ENCODE measurements at regions not wholly inside any gene's neighbourhood (a gene's known extent, or its start where the extent isn't known, plus 50 kb on each side); places are given as distances from the start of the nearest gene placed in this dataset.
"Not testable (repeated sequence)": the region's sequence is repeated elsewhere in the genome, so short reads cannot be mapped to it uniquely, and the experiment has no call there.

DNA sequence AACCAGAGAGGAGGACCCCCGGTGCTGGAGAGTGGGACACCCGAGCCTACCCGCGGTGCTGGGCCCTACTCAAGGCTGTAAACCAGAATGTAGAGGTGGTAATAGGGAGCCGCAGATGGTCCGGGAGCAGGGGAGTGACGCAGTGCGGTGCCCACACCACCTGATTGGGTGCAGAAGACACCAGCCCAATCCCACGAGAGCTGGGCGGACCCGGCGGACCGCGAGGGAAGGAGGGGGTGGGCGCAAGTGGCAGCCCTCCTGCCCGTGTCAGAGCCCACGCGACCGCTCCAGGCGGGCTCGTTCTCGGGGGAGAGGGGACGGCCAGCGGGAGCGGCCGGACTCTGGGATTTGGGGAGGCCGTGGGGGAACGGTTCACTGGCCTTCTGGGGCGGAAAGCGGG lies 71.2 kb downstream of the C9orf50 start:
- Histone ChIP-seq H3K27me3 (no peaks in the 10 kb centered on the region), H3K4me1 (peaks cover 0 to 33% (median 5%) of the 10 kb centered on the region in 4 donors), H3K4me3 (peak overlapping the region; percentile 41 to 68 (median 53)), H3K36me3 (no peaks in the 10 kb centered on the region), H3K27ac (peak overlapping the region; percentile 86 to 95 (median 90)), H3K9me3 (no peaks in the 10 kb centered on the region)
- no peak for DNase-seq (ENCODE audit: low spot score in 2 of 2)
- TF ChIP-seq EP300 (IDR thresholded peaks at IDR 0.05), result no peak
- TF ChIP-seq, protein P1, sequence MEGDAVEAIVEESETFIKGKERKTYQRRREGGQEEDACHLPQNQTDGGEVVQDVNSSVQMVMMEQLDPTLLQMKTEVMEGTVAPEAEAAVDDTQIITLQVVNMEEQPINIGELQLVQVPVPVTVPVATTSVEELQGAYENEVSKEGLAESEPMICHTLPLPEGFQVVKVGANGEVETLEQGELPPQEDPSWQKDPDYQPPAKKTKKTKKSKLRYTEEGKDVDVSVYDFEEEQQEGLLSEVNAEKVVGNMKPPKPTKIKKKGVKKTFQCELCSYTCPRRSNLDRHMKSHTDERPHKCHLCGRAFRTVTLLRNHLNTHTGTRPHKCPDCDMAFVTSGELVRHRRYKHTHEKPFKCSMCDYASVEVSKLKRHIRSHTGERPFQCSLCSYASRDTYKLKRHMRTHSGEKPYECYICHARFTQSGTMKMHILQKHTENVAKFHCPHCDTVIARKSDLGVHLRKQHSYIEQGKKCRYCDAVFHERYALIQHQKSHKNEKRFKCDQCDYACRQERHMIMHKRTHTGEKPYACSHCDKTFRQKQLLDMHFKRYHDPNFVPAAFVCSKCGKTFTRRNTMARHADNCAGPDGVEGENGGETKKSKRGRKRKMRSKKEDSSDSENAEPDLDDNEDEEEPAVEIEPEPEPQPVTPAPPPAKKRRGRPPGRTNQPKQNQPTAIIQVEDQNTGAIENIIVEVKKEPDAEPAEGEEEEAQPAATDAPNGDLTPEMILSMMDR (IDR thresholded peaks at IDR 0.05), result no peak
- TF ChIP-seq POLR2A (IDR thresholded peaks at IDR 0.05), result no peak
- WGBS, 2 donors, result 8 to 32% methylated on average over 7 to 21 of the region's 30 CpGs

DNA sequence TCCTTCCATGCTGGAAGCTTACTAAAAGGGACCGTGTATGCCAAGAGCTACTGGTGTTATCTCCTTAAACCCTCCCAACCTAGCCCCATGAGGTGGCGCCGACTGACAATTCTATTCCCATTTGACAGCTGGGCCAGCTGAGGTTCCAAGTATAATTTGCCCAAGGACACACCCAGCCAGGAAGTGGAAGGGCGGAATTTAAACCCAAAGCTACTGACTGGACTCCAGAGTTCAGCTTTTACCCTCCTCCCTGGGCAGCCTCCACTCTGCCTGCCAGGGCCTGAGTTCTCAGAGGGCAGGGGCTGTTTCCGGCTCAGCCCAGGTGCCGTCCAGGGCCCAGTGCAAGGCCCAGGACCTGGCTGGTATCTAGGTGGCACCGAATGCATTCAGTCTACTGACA lies 71.8 kb downstream of the C9orf50 start:
- 61 to 74% methylated on average over 7 of the region's 7 CpGs for WGBS, 2 donors
- Histone ChIP-seq H3K4me1 (peaks cover 0 to 33% (median 5%) of the 10 kb centered on the region in 4 donors), H3K9me3 (no peaks in the 10 kb centered on the region), H3K36me3 (no peaks in the 10 kb centered on the region), H3K27me3 (no peaks in the 10 kb centered on the region), H3K4me3 (peak overlapping the region in 2 of 4 donors; percentile 61 to 68), H3K27ac (peak overlapping the region; percentile 86 to 95 (median 90))
- no peak for DNase-seq (ENCODE audit: low spot score in 2 of 2)
- TF ChIP-seq POLR2A (IDR thresholded peaks at IDR 0.05) (no peak), EP300 (IDR thresholded peaks at IDR 0.05) (no peak)
- TF ChIP-seq, protein P1 (IDR thresholded peaks at IDR 0.05), result no peak

- WGBS, 2 donors, result 48 to 55% methylated on average over 7 to 9 of the region's 11 CpGs
- Histone ChIP-seq H3K4me3 (no peak overlapping the region), H3K27me3 (no peaks in the 10 kb centered on the region), H3K36me3 (no peaks in the 10 kb centered on the region), H3K9me3 (no peaks in the 10 kb centered on the region), H3K27ac (peak overlapping the region in 3 of 4 donors; percentile 86 to 95 (median 94)), H3K4me1 (peaks cover 0 to 33% (median 5%) of the 10 kb centered on the region in 4 donors)
- TF ChIP-seq EP300 (IDR thresholded peaks at IDR 0.05) (no peak), POLR2A (IDR thresholded peaks at IDR 0.05) (no peak)
- TF ChIP-seq, protein P1 (IDR thresholded peaks at IDR 0.05), result no peak
- no peak for DNase-seq (ENCODE audit: low spot score in 2 of 2)
These were observed 72.2 kb downstream of the C9orf50 start for GRCh38 chr9:129548571-129549135.

DNA sequence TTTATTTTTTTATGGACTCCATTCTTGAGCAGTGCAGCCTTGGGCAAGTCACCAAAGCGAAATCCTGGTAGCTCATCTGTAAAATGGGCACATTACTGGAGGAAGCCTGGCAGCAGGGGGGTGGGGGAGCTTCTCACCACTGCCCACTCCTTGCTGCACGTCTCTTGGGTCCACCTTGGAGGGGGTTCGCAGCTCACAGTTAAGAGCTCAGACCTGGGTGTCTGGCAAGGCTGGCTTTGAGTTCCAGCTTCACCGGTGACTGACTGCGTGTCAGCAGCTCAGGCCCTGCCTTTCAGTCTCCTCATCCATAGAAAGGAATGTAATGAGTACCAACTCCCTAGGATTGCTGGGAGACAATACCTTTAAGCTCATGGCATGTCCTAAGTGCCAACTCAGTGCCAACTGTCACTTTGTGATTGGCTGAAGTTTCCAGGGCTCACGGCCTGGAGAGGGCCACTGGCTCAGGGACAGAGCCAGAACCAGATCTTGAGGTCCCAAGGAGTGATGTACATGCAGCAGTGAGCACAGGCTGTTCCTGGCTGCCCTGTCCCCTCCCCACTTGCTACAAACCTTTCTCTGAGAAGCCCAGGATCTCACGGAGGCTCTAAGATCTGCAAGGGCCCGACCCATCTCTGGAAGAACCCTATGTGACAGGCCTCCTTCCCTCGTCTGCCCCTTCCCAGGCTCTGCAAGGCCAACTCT lies 72.9 kb downstream of the C9orf50 start:
- TF ChIP-seq, protein P1 (IDR thresholded peaks at IDR 0.05), result no peak
- TF ChIP-seq EP300 (IDR thresholded peaks at IDR 0.05) (no peak), POLR2A (IDR thresholded peaks at IDR 0.05) (no peak)
- no peaks in the 10 kb centered on the region for H3K9me3 ChIP-seq
- WGBS, 2 donors, result 71 to 85% methylated on average over 9 of the region's 9 CpGs
- H3K27ac ChIP-seq, result peak overlapping the region in 3 of 4 donors; percentile 86 to 95 (median 94)
- DNase-seq (ENCODE audit: low spot score in 2 of 2), result no peak
- no peak overlapping the region for H3K4me3 ChIP-seq
- no peaks in the 10 kb centered on the region for H3K27me3 ChIP-seq
- peaks cover 0 to 33% (median 5%) of the 10 kb centered on the region in 4 donors for H3K4me1 ChIP-seq
- no peaks in the 10 kb centered on the region for H3K36me3 ChIP-seq

DNA sequence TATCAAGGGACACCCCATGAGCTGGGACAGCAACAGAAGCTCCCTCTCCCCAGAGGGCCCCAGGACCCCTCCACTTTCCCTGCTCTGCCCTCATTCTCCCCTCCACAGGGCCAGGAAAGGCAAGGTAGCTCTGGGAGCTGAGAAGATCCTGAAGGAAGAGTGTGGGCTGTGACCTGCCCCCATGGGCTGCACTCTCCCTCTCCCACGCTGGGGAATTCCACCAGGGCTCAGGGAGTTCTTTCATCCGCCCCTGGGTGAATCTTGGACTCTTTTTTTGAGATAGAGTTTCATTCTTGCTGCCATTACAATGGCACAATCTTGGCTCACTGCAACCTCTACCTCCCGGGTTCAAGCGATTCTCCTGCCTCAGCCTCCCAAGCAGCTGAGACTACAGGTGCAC lies 73.8 kb downstream of the C9orf50 start:
- 58 to 65% methylated on average over 4 of the region's 4 CpGs for WGBS, 2 donors
- no peaks in the 10 kb centered on the region for H3K27me3 ChIP-seq
- no peak overlapping the region for H3K4me3 ChIP-seq
- H3K4me1 ChIP-seq, result peaks cover 0 to 33% (median 5%) of the 10 kb centered on the region in 4 donors
- no peaks in the 10 kb centered on the region for H3K36me3 ChIP-seq
- H3K9me3 ChIP-seq, result no peaks in the 10 kb centered on the region
- H3K27ac ChIP-seq, result no peak overlapping the region
- TF ChIP-seq, protein P1 (IDR thresholded peaks at IDR 0.05), result no peak
- TF ChIP-seq POLR2A (IDR thresholded peaks at IDR 0.05), result no peak
- no peak for TF ChIP-seq EP300 (IDR thresholded peaks at IDR 0.05)
- DNase-seq (ENCODE audit: low spot score in 2 of 2), result no peak

- not testable (repeated sequence) for H3K36me3 ChIP-seq; H3K27me3 ChIP-seq; H3K9me3 ChIP-seq; DNase-seq (ENCODE audit: low spot score in 2 of 2); H3K4me3 ChIP-seq; H3K27ac ChIP-seq
- H3K4me1 ChIP-seq, result peaks cover 0 to 31% (median 5%) of the 10 kb centered on the region in 4 donors
- 83 to 86% methylated on average over 8 of the region's 8 CpGs for WGBS, 2 donors
These were observed 75.0 kb downstream of the C9orf50 start for GRCh38 chr9:129545876-129546275.
